Aorta (tissue), 5 donors: ENCODE measurements at regions not wholly inside any gene's neighbourhood (a gene's known extent, or its start where the extent isn't known, plus 50 kb on each side); places are given as distances from the start of the nearest gene placed in this dataset.

Experiments
- ATAC-seq: fragments of 200-7000 bp; cut with Tn5 transposase; one replicate; pipeline ENCODE4 v1.9.1; 2022; ENCODE audit warnings: moderate library complexity; ENCODE audit not compliant: low FRiP score
- DNase-seq, 2 donors: peaks; one replicate each; pipeline ENCODE4 v3.0.0-alpha.2; 2020
- H3K27ac ChIP-seq, 2 donors: one replicate each; pipeline ENCODE4 v1.5.1; 2013; ENCODE audit warnings: low read length in 2 of 2, mild to moderate bottlenecking in 2 of 2, moderate library complexity in 2 of 2, control low read depth in 1 of 2, inconsistent platforms in 1 of 2, low read depth in 1 of 2
- H3K27me3 ChIP-seq, 2 donors: one replicate each; pipeline ENCODE4 v1.6.1; 2013; ENCODE audit warnings: control low read depth in 1 of 2, low read length in 1 of 2, mild to moderate bottlenecking in 1 of 2, moderate library complexity in 1 of 2; ENCODE audit not compliant: insufficient read depth in 2 of 2, control insufficient read depth in 1 of 2
- H3K36me3 ChIP-seq, 2 donors: one replicate each; pipeline ENCODE4 v1.6.1; 2013; ENCODE audit warnings: control low read depth in 1 of 2, low read length in 1 of 2, mild to moderate bottlenecking in 1 of 2; ENCODE audit not compliant: insufficient read depth in 2 of 2, control insufficient read depth in 1 of 2
- H3K4me1 ChIP-seq, 2 donors: one replicate each; pipeline ENCODE4 v1.6.1; 2013; ENCODE audit warnings: low read length in 2 of 2, control low read depth in 1 of 2, mild to moderate bottlenecking in 1 of 2, moderate library complexity in 1 of 2; ENCODE audit not compliant: insufficient read depth in 2 of 2, control insufficient read depth in 1 of 2
- H3K4me3 ChIP-seq, 2 donors: one replicate each; pipeline ENCODE4 v1.5.1; 2013; ENCODE audit warnings: low read length in 2 of 2, control low read depth in 1 of 2, mild to moderate bottlenecking in 1 of 2
- H3K9me3 ChIP-seq: one replicate; pipeline ENCODE4 v1.6.1; 2013; ENCODE audit warnings: mild to moderate bottlenecking, low read length; ENCODE audit not compliant: control insufficient read depth
- WGBS, 2 donors: extraction: QIAGEN DNeasy Blood & Tissue Kit; methylation state at CpG; one replicate each; pipeline ENCODE4 v1.1.7; 2013; 5-methylcytosine and 5-hydroxymethylcytosine counted together
- intact Hi-C, 2 donors: fragments of 100-400 bp; cut with DNase I; formaldehyde crosslinking; loops; one replicate each; pipeline versions ENCODE4 v1.14.2 to v1.15.0; 2022
- donor health status: healthy with polysubstance abuse.
- donor health status: Bipolar disorder and iron deficiency.
- donor health status: DM: no; HTN: no; CAD: no.
- donor health status: DM: no; HTN: no; CAD: no.
- donor health status: DM: yes; HTN: yes; CAD: no.

DNA sequence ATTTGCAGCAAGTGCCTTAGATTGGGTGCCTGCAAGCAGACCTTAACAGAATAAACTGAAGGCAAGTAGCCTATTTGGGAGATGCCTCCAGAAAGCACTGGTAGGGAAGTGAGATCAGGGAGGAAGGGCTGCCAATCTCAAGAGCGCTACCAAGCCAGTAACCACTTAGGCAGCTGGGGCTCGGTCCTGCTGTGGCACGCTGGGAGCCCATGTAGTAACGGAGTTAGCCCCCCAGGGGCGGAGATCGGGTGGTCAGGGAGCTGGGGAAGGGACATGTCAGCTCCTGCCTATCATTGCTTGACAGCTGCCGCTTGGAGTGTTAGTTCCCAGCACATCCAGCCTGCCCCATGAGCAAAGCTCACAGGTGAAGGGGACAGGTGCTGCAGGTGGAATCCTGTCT is 127.0 kb downstream of the CEBPB start:
- H3K36me3 ChIP-seq: no peaks in the 10 kb centered on the region
- 67 to 73% methylated on average over 7 of the region's 7 CpGs for WGBS, 2 donors
- H3K4me3 ChIP-seq: no peak overlapping the region
- H3K27ac ChIP-seq: no peak overlapping the region
- H3K27me3 ChIP-seq: no peaks in the 10 kb centered on the region
- DNase-seq (peak in 1 of 2 donors; percentile 72), ATAC-seq (no peak)
- intact Hi-C loops: no loop called here
- H3K9me3 ChIP-seq: no peaks in the 10 kb centered on the region
- no peaks in the 10 kb centered on the region for H3K4me1 ChIP-seq

DNA sequence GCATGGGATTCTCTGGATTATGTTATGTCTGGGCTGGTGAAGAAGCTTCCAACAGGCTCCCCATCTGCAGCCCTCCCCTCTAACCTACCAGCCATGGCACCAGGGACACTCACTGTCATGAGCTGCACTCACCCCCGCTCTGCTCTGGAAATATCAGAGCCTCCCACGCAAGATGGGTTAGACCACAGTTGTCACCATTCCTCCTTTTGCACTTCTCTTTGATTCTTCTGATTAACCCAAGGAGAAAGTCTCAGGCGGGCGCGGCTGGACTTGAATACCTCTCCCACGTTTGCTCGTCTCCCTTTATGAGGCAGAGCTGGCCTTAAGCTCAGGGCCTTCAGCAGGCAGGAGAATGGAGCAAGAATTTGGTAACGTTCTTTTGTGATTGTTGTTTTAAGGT is 128.1 kb downstream of the CEBPB start:
- no peaks in the 10 kb centered on the region for H3K4me1 ChIP-seq
- intact Hi-C loops: no loop called here
- H3K27me3 ChIP-seq: no peaks in the 10 kb centered on the region
- H3K9me3 ChIP-seq: no peaks in the 10 kb centered on the region
- H3K4me3 ChIP-seq: no peak overlapping the region
- no peaks in the 10 kb centered on the region for H3K36me3 ChIP-seq
- DNase-seq (peak in 1 of 2 donors; percentile 40), ATAC-seq (no peak)
- 83 to 85% methylated on average over 8 of the region's 8 CpGs for WGBS, 2 donors
- H3K27ac ChIP-seq: no peak overlapping the region

DNA sequence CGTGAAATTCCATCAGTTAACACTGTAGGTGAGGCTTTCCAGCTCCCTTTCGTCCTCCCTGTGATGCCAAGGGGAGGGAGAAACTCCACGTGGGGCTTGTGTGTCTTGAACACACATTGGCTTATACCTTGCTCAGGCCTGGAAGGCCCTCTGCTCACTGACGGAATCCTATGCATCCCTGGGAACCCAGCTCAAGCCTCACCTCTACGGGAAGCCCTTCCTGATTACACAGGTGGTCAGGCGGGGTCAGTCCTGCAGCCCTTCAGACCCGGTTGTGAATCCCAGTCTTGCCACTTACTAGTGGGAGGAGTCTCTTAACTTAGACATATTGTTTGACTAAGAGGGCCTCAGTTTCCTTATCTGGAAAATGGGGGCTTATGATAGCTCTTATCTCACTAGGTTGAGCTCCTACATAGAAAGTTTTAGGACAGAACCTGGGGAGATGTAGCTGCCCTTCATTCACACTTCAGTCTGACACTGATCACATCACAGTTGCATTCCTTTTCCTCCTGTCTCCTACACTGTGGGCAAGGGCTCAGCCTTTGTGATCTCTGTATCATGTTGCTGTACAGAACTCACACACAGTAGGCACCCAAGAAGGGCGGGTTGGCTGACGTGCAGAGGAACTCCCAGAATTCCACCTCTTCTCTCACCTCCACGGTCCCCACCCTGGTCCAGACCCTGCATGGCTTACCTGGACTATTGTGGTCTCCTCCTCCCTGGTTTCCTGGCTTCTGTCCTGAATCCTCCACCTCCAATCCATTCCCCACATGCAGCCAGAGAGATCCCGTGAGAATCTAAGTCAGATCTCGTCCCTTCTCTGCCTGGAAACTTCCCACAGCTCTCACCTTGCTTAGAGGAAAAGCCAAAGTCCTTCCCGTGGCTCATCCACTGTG is 129.6 kb downstream of the CEBPB start:
- H3K27me3 ChIP-seq: no peaks in the 10 kb centered on the region
- no peaks in the 10 kb centered on the region for H3K36me3 ChIP-seq
- intact Hi-C loops: loop anchor here (5.0 kb wide), 2 partner anchors 57 to 62 kb away; no protein-coding TSS in a partner anchor
- H3K4me1 ChIP-seq: no peaks in the 10 kb centered on the region
- ATAC-seq: no peak
- H3K9me3 ChIP-seq: no peaks in the 10 kb centered on the region
- peak overlapping the region in 1 of 2 donors; percentile 65 for H3K27ac ChIP-seq
- no peak overlapping the region for H3K4me3 ChIP-seq
- 80 to 84% methylated on average over 13 of the region's 13 CpGs for WGBS, 2 donors
- DNase-seq: peak in 1 of 2 donors; percentile 69

DNA sequence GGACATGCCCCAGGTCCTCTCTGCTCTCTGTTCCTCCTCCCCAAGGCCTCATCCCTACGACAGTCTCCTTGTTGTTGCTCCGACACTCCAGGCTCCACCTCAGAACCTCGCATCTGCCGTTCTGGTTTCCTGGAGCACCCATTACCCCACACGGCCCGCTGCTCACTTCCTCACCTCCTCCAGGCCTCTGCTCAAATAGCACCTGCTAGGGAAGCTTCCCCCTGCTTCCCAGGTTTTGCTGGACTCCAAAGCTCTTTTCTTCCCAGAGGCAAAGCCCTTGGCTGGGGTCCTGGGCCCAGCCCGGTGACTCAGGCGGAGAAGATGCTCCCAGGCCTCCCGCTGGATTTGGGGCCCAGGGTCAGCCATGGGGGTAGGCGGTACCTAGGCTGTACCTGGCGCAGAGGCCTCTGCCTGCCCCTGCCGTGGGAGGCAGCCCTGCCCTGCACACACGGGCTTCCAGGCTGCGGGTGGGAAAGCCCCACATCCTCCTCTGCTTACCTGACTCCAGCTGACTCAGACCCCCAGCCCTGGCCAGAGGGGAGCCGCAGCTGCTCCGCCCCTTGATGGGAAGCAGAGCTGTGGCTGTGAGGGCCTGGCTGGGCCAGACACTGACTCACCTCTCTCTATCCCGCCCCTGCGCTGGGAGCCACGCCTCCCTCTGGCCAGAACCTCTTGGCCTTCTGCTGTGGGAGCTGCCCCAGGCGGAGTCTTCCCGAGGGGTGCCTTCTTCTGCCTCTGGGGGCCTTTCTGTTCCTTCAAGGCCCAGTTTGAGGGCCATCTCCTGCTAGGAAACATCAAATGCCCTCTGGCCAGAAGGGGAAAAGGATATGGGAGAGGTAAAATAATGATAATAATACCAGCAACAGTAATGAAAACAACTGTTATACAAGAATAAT is 130.5 kb downstream of the CEBPB start:
- no peak overlapping the region for H3K4me3 ChIP-seq
- no peaks in the 10 kb centered on the region for H3K4me1 ChIP-seq
- ATAC-seq: peak; percentile 96
- H3K27ac ChIP-seq: peak overlapping the region; percentile 15 to 65
- no peaks in the 10 kb centered on the region for H3K9me3 ChIP-seq
- intact Hi-C loops: loop anchor here (5.0 kb wide), 2 partner anchors 56 to 61 kb away; no protein-coding TSS in a partner anchor
- WGBS, 2 donors: 31 to 35% methylated on average over 21 of the region's 21 CpGs
- no peaks in the 10 kb centered on the region for H3K27me3 ChIP-seq
- no peaks in the 10 kb centered on the region for H3K36me3 ChIP-seq
- peak; percentile 96 to 97 for DNase-seq

DNA sequence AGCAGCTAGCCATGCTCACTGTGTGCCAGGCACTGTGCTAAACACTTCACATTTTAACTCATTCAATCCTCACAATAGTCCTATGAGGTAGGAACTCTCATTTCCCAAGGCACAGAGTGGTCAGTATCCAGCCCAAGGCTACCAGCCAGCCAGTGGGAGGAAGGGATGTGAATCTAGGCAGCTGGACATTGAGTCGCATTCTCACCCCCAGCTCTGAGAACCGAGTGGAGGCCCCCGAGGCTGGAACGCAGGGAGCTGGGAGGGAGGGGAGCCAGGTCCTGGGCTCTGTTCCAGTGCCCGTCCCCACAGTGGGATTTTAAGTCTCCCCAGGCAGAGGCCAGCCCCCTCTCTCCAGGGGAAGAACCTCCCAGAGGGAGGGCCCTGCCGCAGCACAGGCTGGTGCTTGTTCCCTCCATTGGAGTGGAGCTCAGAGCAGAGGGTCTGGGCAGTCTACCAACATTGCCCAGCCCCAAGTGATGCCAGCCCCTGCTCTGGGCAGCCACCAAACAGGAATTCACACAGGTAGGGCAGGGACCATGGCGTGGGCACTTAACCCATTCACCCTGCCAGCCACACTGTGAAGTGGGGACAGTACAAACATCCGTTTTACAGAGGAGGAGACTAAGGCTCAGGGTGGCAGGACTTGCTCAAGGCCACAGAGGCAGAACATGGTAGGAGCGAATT is 131.3 kb downstream of the CEBPB start:
- H3K9me3 ChIP-seq: no peaks in the 10 kb centered on the region
- H3K27ac ChIP-seq: peak overlapping the region in 1 of 2 donors; percentile 21
- H3K36me3 ChIP-seq: no peaks in the 10 kb centered on the region
- H3K4me1 ChIP-seq: no peaks in the 10 kb centered on the region
- ATAC-seq (peak; percentile 36), DNase-seq (peak in 1 of 2 donors; percentile 69)
- no peaks in the 10 kb centered on the region for H3K27me3 ChIP-seq
- intact Hi-C loops: loop anchor here (5.0 kb wide), 2 partner anchors 55 to 60 kb away; no protein-coding TSS in a partner anchor
- WGBS, 2 donors: 29 to 36% methylated on average over 9 of the region's 9 CpGs
- no peak overlapping the region for H3K4me3 ChIP-seq

DNA sequence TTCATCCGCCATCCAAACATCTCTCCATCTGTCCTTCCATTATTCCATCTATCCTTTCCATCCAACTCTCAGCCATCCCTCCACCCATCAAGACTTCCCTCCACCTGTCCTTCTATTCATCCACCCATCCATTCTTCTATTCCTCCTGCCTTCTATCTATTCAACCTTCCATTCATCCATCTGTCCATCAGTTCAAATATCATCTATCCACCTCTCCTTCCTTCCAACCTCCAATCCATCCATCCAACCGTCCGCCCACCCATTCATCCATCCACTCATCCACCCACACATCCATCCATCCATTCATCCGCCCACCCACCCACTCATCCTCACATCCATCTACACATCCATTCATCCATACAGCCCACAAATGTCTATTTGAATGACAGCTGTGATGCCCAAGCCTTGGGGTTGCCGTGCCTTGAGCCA is 132.1 kb downstream of the CEBPB start:
- Histone ChIP-seq H3K27me3 (no peaks in the 10 kb centered on the region), H3K27ac (no peak overlapping the region), H3K4me1 (no peaks in the 10 kb centered on the region), H3K4me3 (no peak overlapping the region), H3K36me3 (no peaks in the 10 kb centered on the region), H3K9me3 (no peaks in the 10 kb centered on the region)
- peak in 1 of 2 donors; percentile 33 for DNase-seq
- ATAC-seq: no peak
- WGBS, 2 donors: 97 to 98% methylated on average over 5 of the region's 5 CpGs
- intact Hi-C loops: loop anchor here (5.0 kb wide), 2 partner anchors 55 to 60 kb away; no protein-coding TSS in a partner anchor

DNA sequence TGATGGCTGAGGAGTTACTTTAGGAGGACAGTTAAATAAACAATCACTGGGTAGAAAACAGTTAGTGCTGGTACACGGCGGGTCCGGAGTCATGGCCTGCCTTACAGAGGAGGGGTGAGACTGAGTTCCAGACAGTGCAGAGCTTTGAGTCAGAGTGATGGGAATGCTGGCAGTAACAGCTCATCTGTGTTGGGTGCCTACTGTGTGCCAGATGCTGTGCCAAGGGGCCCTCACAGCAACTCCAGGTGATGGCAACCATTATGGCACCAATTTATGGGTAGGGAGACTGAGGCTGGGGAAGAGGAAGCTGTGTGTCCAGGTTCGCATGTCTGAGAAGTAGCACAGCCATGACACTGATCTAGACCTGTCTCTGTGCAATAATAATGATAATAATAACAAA is 132.6 kb downstream of the CEBPB start:
- ATAC-seq: no peak
- H3K36me3 ChIP-seq: no peaks in the 10 kb centered on the region
- DNase-seq: peak in 1 of 2 donors; percentile 34
- no peaks in the 10 kb centered on the region for H3K4me1 ChIP-seq
- H3K4me3 ChIP-seq: no peak overlapping the region
- WGBS, 2 donors: 91 to 94% methylated on average over 4 of the region's 4 CpGs
- no peaks in the 10 kb centered on the region for H3K27me3 ChIP-seq
- intact Hi-C loops: loop anchor here (5.0 kb wide), 2 partner anchors 54 to 59 kb away; no protein-coding TSS in a partner anchor
- no peaks in the 10 kb centered on the region for H3K9me3 ChIP-seq
- no peak overlapping the region for H3K27ac ChIP-seq
